NB4 (cell line): ENCODE measurements at regions not wholly inside any gene's neighbourhood (a gene's known extent, or its start where the extent isn't known, plus 50 kb on each side); places are given as distances from the start of the nearest gene placed in this dataset.

ENCODE experiments used
- CTCF ChIP-seq: IDR thresholded peaks from one replicate; pipeline ENCODE4 v1.5.1; 2012; ENCODE audit warnings: low read depth, low read length
- MYC ChIP-seq: IDR thresholded peaks from 2 replicates; pipeline ENCODE4 v1.6.1; 2011; ENCODE audit warnings: low read depth, low read length
- POLR2A ChIP-seq: IDR thresholded peaks from 2 replicates; pipeline ENCODE4 v1.6.1; 2011; ENCODE audit warnings: mild to moderate bottlenecking; ENCODE audit not compliant: insufficient read length; ENCODE audit errors: extremely low read depth
- TF ChIP-seq, protein P1 (sequence below): IDR thresholded peaks from 2 replicates; pipeline ENCODE4 v1.6.1; 2011; ENCODE audit warnings: low read depth, low read length

- TF ChIP-seq CTCF, result no peak
- TF ChIP-seq POLR2A, result no peak
- TF ChIP-seq, protein P1, sequence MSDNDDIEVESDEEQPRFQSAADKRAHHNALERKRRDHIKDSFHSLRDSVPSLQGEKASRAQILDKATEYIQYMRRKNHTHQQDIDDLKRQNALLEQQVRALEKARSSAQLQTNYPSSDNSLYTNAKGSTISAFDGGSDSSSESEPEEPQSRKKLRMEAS, result no peak
- TF ChIP-seq MYC, result no peak
These were observed 498.8 kb upstream of the TNC start for GRCh38 chr9:115616666-115617239.
